Stimulated activated naive CD8-positive, alpha-beta T cell treated with anti-CD3 and anti-CD28 coated beads, Interleukin-15, Interleukin-2, amounts not matched to agents 100 ng/mL and 50 ng/mL, for 24 hours (primary cell): ENCODE measurements at regions not wholly inside any gene's neighbourhood (a gene's known extent, or its start where the extent isn't known, plus 50 kb on each side); places are given as distances from the start of the nearest gene placed in this dataset.

Source experiments
- H3K27ac Mint-ChIP-seq: one replicate; pipeline ENCODE4 v1.8.0; 2021; ENCODE audit warnings: mild to moderate bottlenecking, mixed read lengths
- H3K27me3 Mint-ChIP-seq: one replicate; pipeline ENCODE4 v1.8.0; 2021; ENCODE audit warnings: mixed read lengths
- H3K36me3 Mint-ChIP-seq: one replicate; pipeline ENCODE4 v1.8.0; 2021; ENCODE audit warnings: low read depth, mixed read lengths
- H3K4me1 Mint-ChIP-seq: one replicate; pipeline ENCODE4 v1.8.0; 2021; ENCODE audit warnings: low read depth, mixed read lengths
- H3K4me3 Mint-ChIP-seq: one replicate; pipeline ENCODE4 v1.8.0; 2021; ENCODE audit warnings: mild to moderate bottlenecking, mixed read lengths
- H3K9me3 Mint-ChIP-seq: one replicate; pipeline ENCODE4 v1.8.0; 2021; ENCODE audit warnings: mixed read lengths

DNA sequence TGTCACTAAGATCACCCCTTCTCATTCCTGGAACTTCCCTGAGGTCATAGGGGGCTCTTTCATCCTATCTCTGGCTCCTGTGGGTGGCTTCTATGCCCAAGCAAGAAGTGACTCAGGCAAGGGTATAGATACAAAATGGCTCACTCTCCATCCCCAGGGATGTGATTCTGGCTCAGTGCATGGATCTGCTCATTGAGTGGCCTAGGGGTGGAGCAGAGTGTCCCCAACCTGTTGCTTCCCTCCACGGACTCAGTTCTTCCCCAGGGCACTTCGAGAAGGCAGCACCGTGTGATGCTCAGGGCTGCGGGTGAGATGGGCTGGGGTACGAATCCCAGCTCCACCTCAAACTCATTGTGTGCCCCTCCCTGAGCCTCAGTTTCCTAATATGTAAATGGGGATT lies 136.4 kb downstream of the PTPRS start:
- peaks cover 5% of the 10 kb centered on the region for H3K36me3 Mint-ChIP-seq
- H3K4me1 Mint-ChIP-seq = peaks cover 10% of the 10 kb centered on the region
- no peaks in the 10 kb centered on the region for H3K27me3 Mint-ChIP-seq
- H3K27ac Mint-ChIP-seq = no peak overlapping the region
- no peak overlapping the region for H3K4me3 Mint-ChIP-seq
- peaks cover 13% of the 10 kb centered on the region for H3K9me3 Mint-ChIP-seq
